ENCODE measurements at regions not wholly inside any gene's neighbourhood (a gene's known extent, or its start where the extent isn't known, plus 50 kb on each side); places are given as distances from the start of the nearest gene placed in this dataset.

- H3K9me3 ChIP-seq (replicated peaks; ENCODE audit: control insufficient read depth, insufficient read depth, low read depth, low read length): no peaks in the 10 kb centered on the region
- H3K9me1 ChIP-seq (ENCODE audit: control insufficient read depth, insufficient read depth, low read length): no peaks in the 10 kb centered on the region
- 0% methylated on average over 2 of the region's 2 CpGs for WGBS (ENCODE audit: insufficient coverage, low coverage, missing lambda C conversion rate)
- H4K20me1 ChIP-seq (replicated peaks; ENCODE audit: control insufficient read depth, insufficient read depth, low read length): no peaks in the 10 kb centered on the region
- H3K36me3 ChIP-seq (ENCODE audit: control insufficient read depth, insufficient read depth, low read length): no peaks in the 10 kb centered on the region
- CTCF ChIA-PET (ENCODE audit: low intra/inter-chr PET ratio): no interaction called here
- H3K79me2 ChIP-seq (ENCODE audit: control insufficient read depth, insufficient read depth, low read length): no peaks in the 10 kb centered on the region
- H3K4me1 ChIP-seq (replicated peaks in 1 of 2; ENCODE audit: control insufficient read depth in 2 of 2, insufficient read depth in 2 of 2, low read length in 2 of 2): no peaks in the 10 kb centered on the region
- TF ChIP-seq, protein P1, sequence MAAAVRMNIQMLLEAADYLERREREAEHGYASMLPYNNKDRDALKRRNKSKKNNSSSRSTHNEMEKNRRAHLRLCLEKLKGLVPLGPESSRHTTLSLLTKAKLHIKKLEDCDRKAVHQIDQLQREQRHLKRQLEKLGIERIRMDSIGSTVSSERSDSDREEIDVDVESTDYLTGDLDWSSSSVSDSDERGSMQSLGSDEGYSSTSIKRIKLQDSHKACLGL (CRISPR knock-in tag; IDR thresholded peaks at IDR 0.05; ENCODE audit: borderline replicate concordance, poor library complexity, severe bottlenecking): no peak
- TF ChIP-seq, protein P2, sequence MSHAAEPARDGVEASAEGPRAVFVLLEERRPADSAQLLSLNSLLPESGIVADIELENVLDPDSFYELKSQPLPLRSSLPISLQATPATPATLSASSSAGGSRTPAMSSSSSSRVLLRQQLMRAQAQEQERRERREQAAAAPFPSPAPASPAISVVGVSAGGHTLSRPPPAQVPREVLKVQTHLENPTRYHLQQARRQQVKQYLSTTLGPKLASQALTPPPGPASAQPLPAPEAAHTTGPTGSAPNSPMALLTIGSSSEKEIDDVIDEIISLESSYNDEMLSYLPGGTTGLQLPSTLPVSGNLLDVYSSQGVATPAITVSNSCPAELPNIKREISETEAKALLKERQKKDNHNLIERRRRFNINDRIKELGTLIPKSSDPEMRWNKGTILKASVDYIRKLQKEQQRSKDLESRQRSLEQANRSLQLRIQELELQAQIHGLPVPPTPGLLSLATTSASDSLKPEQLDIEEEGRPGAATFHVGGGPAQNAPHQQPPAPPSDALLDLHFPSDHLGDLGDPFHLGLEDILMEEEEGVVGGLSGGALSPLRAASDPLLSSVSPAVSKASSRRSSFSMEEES (CRISPR knock-in tag; IDR thresholded peaks at IDR 0.05): peak; percentile 78
- H3K27me3 ChIP-seq (ENCODE audit: control insufficient read depth in 2 of 2, insufficient read depth in 2 of 2, low read length in 2 of 2): no peaks in the 10 kb centered on the region
- no peak overlapping the region for H3K4me3 ChIP-seq
- in situ Hi-C loops (cut with MboI) (no loop called here), intact Hi-C loops (cut with micrococcal nuclease) (no loop called here)
- POLR2A ChIA-PET: no interaction called here
- ATAC-seq: no peak
- FAIRE-seq: no peak
- H3K9ac ChIP-seq (ENCODE audit: insufficient read depth in 1 of 2, low read depth in 2 of 2, low read length in 2 of 2): no peak overlapping the region
- H3K27ac ChIP-seq (ENCODE audit: extremely low read depth, low read depth, low read length): no peak overlapping the region
- H2AFZ ChIP-seq (ENCODE audit: low read depth, low read length): no peak overlapping the region
- no TSS peak for BruUV-seq (replicated peaks)
- no peak overlapping the region for H3K4me2 ChIP-seq (ENCODE audit: insufficient read depth, low read length)
- DNase-seq (ENCODE audit: extremely low read depth in 1 of 4, low spot score in 3 of 4): no peak
Observed at GRCh38 chr4:111359602-111360001, 736.7 kb upstream of the PITX2 start.

DNA sequence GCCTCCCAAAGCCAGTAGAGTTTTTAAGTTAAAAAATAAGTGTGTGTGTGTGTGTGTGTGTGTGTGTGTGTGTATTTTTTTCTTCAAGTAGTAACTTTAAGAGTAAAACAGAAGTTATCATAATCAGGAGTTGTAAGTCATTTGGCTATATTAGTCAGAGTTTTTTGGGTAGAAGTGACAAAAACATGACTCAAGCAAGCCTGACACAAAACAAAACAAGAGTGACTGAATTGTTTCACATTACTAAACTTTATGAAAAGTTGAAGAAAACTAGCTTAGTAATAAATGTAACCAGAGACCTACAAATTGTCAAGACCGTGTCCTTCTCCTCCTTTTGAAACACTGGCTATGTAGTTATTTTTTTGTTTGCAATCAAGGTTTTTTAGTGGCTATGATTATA, 738.0 kb upstream of the PITX2 start:
- ChIA-PET POLR2A (no interaction called here), CTCF (ENCODE audit: low intra/inter-chr PET ratio) (no interaction called here)
- FAIRE-seq: no peak
- TF ChIP-seq CLOCK (CRISPR knock-in tag; IDR thresholded peaks at IDR 0.05; ENCODE audit: borderline replicate concordance) (no peak), SREBF1 (IDR thresholded peaks at IDR 0.05; ENCODE audit: borderline replicate concordance, low read depth, low read length) (no peak), DIDO1 (tag; IDR thresholded peaks at IDR 0.05; ENCODE audit: low read depth) (no peak), ZNF311 (CRISPR knock-in tag; IDR thresholded peaks at IDR 0.05) (no peak), HSF4 (CRISPR knock-in tag; IDR thresholded peaks at IDR 0.05; ENCODE audit: borderline replicate concordance) (no peak)

More for the DNA sequence above, 738.0 kb upstream of the PITX2 start:
- no peaks in the 10 kb centered on the region for H3K4me1 ChIP-seq (replicated peaks in 1 of 2; ENCODE audit: control insufficient read depth in 2 of 2, insufficient read depth in 2 of 2, low read length in 2 of 2)
- intact Hi-C loops (cut with micrococcal nuclease): no loop called here
- no peaks in the 10 kb centered on the region for H3K36me3 ChIP-seq (ENCODE audit: control insufficient read depth, insufficient read depth, low read length)
- H3K4me3 ChIP-seq: no peak overlapping the region
- in situ Hi-C loops (cut with MboI): no loop called here
- DNase-seq (ENCODE audit: extremely low read depth in 1 of 4, low spot score in 3 of 4): no peak
- no peak for ATAC-seq
- no peaks in the 10 kb centered on the region for H4K20me1 ChIP-seq (replicated peaks; ENCODE audit: control insufficient read depth, insufficient read depth, low read length)
- H2AFZ ChIP-seq (ENCODE audit: low read depth, low read length): no peak overlapping the region
- no peaks in the 10 kb centered on the region for H3K9me1 ChIP-seq (ENCODE audit: control insufficient read depth, insufficient read depth, low read length)
- 0% methylated on average over 1 of the region's 1 CpG for WGBS (ENCODE audit: insufficient coverage, low coverage, missing lambda C conversion rate)
- H3K27ac ChIP-seq (ENCODE audit: extremely low read depth, low read depth, low read length): no peak overlapping the region
- H3K27me3 ChIP-seq (ENCODE audit: control insufficient read depth in 2 of 2, insufficient read depth in 2 of 2, low read length in 2 of 2): no peaks in the 10 kb centered on the region
- H3K79me2 ChIP-seq (ENCODE audit: control insufficient read depth, insufficient read depth, low read length): no peaks in the 10 kb centered on the region
- H3K9ac ChIP-seq (ENCODE audit: insufficient read depth in 1 of 2, low read depth in 2 of 2, low read length in 2 of 2): no peak overlapping the region
- no TSS peak for BruUV-seq (replicated peaks)
- H3K4me2 ChIP-seq (ENCODE audit: insufficient read depth, low read length): no peak overlapping the region
- no peaks in the 10 kb centered on the region for H3K9me3 ChIP-seq (replicated peaks; ENCODE audit: control insufficient read depth, insufficient read depth, low read depth, low read length)
